K562 (cell line): ENCODE measurements at regions not wholly inside any gene's neighbourhood (a gene's known extent, or its start where the extent isn't known, plus 50 kb on each side); places are given as distances from the start of the nearest gene placed in this dataset.

Source experiments
- KLF10 ChIP-seq: fragments of 250-450 bp; sonication (Bioruptor Pico); IDR thresholded peaks from 2 replicates; pipeline ENCODE4 v1.6.1; 2021; ENCODE audit warnings: matching md5 sums
- ZEB2 ChIP-seq: fragments of 450-650 bp; IDR thresholded peaks from 2 replicates; pipeline ENCODE4 v1.6.1; 2016
- ZNF212 ChIP-seq: fragments of 450-650 bp; formaldehyde crosslinking; IDR thresholded peaks from 2 replicates; pipeline ENCODE4 v1.4.0; 2020; ENCODE audit warnings: mild to moderate bottlenecking
- TF ChIP-seq, protein P1 (sequence below): IDR thresholded peaks from 3 replicates; pipeline ENCODE4 v1.6.1; 2011; ENCODE audit warnings: borderline replicate concordance, mild to moderate bottlenecking, moderate library complexity; ENCODE audit not compliant: insufficient read length; ENCODE audit errors: extremely low read depth

DNA sequence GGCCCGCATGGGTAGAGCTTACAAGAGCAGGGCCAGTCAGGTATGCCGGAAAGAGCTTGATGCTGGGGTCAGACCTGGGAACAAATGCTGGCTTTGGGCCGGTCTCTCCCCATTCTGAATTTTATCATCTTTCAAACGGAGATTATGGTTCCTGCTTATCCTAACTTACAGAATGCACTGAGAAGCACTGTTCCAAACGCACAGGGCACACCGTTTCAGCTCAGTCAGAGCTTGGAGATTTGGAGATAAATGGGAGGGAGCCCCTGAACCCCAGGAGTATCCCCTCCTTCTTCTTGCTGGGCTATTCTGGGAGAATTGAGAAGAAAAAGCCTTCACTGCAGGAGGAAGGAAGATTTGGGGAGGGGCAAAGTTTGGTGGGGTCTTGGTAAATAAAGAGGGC, 169.4 kb downstream of the DDX1 start:
- TF ChIP-seq ZNF212 (CRISPR knock-in tag) (no peak), ZEB2 (no peak), KLF10 (no peak)
- TF ChIP-seq, protein P1, sequence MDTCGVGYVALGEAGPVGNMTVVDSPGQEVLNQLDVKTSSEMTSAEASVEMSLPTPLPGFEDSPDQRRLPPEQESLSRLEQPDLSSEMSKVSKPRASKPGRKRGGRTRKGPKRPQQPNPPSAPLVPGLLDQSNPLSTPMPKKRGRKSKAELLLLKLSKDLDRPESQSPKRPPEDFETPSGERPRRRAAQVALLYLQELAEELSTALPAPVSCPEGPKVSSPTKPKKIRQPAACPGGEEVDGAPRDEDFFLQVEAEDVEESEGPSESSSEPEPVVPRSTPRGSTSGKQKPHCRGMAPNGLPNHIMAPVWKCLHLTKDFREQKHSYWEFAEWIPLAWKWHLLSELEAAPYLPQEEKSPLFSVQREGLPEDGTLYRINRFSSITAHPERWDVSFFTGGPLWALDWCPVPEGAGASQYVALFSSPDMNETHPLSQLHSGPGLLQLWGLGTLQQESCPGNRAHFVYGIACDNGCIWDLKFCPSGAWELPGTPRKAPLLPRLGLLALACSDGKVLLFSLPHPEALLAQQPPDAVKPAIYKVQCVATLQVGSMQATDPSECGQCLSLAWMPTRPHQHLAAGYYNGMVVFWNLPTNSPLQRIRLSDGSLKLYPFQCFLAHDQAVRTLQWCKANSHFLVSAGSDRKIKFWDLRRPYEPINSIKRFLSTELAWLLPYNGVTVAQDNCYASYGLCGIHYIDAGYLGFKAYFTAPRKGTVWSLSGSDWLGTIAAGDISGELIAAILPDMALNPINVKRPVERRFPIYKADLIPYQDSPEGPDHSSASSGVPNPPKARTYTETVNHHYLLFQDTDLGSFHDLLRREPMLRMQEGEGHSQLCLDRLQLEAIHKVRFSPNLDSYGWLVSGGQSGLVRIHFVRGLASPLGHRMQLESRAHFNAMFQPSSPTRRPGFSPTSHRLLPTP: no peak
